SKM-1 treated with dmso at 0.1 percent for 144 hours (cell line): ENCODE measurements at regions not wholly inside any gene's neighbourhood (a gene's known extent, or its start where the extent isn't known, plus 50 kb on each side); places are given as distances from the start of the nearest gene placed in this dataset.

Experiments
- DNase-seq: peaks from one replicate; lab custom pipeline; 2025; ENCODE audit not compliant: unreplicated experiment; lab: John Stamatoyannopoulos, UW

DNA sequence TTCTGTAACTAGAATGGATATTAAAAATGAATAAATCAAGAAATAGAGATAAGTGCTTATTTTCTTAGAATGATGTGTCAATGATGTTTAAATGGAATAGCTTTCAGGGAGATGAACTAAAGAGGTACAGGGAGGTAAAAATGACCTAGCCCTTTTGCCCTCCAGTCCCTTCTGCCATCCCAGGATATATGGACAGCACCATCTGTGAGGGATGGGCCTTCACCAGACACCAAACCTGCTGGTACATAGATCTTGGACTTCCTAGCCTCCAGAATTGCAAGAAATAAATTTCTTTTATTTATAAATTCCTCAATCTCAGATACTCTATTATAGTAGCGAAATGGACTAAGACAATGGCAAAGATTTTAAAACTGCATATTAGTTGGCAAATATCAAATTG is 352.0 kb upstream of the THBS1 start:
- DNase-seq, result no peak

DNA sequence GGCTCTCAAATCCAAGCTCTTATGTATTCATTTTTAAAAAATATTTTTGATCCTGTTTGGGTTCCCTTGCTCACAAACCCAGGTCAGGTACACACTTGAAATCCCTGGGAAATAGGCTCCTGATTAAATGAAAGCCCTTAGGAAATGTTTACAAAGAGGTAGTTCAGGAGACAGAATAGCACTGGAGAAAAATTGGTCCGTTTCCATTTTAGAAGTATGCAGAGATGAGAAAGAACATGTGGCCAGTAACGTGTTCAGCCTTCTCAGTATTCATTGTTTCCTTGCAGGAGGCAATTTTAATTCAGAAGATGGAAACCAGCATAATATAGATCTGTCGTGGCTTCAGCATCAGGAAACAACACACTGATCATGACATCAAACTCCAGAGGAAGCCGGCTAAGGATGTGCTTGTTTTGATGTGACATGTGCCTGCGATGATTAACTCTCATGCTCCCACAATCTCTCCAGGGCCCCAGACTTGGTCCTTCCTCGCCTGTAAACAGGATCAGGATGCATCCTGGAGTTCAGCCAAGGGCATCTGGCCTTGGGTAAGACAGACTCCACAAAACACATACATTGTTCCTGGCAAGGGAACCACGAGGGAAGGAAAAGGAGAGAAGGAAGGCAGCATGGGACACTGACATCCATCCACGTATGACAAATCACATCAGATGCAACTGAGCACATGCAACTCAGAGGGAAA is 350.5 kb upstream of the THBS1 start:
- DNase-seq, result no peak

DNA sequence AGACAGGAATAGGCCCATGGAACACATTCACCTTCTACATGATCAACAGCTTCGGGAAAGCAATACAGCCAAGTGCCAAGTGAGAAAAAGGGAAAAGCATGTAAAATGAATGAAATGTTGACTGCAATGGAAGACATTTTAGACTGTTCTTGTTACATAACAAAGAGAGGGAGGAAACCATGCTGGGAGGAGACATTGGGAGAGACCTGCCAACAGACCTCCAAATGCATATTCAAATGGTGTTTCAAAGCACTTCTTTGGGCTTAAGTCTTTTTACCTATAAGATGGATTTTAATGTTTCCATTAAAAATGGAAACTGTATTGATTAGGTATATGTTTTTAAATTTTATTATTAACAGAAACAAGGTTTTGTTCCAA is 350.0 kb upstream of the THBS1 start:
- no peak for DNase-seq

DNA sequence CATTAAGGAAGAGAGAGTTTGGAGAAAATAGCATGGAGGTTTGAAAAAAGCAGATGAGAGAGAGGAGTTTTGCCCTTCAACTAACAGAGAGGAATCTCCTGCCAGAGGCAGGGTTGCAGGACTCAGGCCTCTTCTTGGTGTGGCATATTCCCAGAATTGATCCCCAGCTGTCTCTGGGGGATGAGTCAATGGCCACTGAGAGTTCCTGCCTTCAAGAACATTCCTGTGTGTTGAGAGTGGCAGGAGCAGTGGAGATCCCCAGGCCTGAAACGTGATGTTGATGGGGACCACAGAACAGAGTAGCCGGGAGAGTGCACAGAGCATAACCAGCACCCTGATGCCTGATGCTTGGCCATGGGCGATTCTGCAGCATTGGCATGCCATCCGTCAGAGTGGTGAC is 348.4 kb upstream of the THBS1 start:
- no peak for DNase-seq

DNA sequence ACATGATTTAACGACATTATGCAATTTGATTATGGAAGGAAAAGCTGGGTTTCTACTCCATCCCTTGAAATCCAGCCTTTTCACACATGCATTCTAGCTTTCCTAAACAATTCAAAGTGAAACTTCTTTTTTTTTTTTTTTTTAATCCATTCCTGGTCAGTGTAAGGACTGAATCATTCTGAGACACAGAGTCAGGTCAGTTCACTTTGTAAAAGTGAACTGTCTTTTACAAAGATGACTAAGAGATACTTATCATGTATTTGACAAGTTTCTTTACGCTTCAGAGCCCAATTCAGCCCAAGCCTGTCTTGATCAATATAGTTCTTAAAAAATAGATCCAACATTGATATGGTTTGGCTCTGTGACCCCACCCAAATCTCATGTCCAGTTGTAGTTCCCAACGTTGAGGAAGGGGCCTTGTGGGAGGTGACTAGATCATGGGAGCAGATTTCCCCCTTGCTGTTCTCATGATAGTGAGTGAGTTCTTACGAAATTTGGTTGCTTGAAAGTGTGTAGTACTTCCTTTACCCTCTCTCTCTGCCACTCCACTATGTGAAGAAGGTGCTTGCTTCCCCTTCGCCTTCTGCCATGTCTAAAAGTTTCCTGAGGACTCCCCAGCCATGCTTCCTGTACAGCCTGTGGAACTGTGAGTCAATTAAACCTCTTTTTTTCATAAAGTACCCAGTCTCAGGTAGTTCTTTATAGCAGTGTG is 345.6 kb upstream of the THBS1 start:
- peak; percentile 63 for DNase-seq

DNA sequence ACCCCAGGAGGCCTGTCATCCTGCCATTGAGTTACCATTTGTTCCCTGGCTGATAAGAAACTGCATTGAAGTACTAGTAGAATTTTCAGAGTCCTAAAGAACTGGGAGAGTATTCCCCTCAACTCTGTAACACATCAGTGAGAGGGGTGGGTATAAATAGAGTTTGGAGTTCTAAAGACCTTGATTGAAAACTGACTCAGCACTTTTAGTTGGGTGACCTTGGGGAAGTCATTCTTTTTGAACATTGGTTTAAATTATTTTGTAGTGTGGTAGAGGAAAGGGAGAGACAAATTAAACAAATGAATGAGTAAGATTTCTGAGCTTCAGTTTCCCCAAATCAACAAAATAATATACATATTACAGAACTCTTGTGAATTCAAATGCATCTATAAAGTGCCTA is 344.5 kb upstream of the THBS1 start:
- no peak for DNase-seq

DNA sequence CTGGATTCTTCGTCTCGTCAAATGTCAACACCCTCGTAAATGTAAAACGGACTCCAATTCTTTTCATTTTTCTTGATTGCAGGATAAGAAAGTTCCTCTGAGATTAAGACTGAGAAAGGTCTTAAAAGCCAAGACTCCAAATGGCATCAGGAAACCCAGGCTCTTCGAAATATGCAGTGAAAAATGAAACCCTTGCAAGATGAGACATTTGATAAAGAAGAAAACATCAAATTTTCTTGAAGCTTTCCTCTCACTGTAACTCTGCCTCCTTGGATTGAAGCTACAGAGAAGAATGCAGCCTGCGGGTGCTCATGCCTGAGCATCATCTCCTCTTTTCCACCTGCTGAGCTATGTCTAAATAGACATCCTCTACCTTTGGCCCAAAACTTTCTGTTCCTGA is 342.4 kb upstream of the THBS1 start:
- DNase-seq, result no peak

DNA sequence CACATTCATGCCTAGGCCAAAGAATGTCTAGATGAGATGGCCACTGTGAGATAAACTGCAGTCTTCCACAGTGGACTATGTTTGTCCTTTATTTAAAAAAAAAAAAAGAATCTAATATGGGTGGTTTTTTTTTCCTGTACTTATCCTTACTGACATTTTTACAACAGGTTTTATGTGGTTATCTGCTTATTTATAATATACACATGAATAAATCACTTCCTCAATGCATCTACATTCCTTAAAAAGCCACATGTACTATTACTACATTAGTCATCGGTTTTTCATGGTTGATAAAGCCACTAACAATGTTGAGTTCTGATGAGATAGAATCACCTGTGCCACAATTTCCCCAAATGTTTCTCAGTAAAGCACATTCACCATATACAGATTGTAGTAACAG is 341.3 kb upstream of the THBS1 start:
- no peak for DNase-seq

DNA sequence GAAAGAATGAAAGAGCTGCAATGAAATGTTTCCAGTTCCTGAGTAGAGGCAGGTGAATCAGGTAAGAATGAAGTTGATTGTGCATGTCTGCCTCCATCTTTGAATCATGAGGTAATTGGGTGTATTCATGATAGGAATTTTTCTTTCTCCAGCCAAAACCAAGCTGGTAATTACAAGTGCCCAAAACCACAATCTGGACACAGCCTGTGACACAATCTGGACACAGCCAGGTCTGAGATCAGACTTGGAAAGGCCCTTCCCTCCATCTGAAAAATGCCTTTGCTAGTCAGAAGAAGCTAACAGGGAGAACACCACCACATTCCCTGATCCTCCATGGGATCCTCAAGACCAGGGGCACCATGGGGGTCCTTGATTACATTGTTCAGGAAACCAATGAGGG is 338.5 kb upstream of the THBS1 start:
- no peak for DNase-seq

DNA sequence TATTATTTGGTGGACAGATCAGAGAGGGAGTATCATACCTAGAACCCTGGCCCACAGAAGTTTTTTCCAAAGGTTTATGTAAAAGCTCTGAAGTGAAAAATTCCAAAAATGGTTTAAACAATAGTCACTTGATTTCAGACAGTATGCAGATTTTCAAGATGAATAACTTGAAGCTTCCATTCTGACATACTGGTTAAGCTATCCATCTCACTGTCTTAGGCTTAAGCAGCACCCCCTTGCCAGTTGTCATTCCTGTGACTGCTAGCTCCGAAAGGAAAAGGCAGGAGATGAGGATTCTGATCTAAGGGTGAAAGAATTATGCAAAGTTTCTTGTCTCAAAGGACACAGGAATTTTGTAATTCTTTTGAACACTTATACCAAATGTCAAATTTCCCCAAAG is 337.5 kb upstream of the THBS1 start:
- no peak for DNase-seq

DNA sequence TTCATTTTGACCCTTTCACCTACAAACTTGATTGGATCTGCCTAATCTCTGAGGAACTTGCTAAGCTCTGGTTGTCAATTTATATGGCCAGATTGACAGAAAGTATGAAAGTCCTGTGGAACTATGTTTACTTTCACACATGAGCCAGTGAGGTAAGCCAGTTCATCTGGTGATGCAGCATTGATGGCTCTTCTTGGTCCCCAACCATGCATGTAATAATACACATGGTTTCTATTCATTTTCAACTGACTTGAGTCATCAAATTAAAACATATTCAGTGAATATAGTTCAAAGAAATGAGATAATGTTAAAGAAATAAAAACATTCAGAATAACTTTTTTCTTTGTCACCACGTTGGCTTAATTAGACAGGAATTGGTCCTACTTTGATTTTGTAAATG is 336.1 kb upstream of the THBS1 start:
- no peak for DNase-seq

DNA sequence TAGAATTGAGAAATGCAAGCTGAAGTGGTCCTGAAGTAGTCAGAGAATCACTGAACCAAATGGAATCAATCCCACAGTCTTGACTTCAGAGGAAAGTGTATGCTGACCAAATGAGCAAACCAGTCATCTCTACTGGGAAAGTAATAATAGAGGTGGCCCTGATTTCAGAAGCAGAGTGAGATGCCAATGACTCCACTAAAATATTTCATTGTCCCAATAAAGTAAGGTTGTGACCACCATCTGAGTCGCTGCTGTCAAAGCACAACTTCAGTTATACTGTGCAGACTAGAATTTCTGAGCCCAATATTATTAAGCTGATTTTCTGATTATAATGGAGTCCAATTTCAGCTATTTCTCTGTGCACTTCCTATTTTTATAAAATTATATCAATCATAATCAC is 334.4 kb upstream of the THBS1 start:
- no peak for DNase-seq

DNA sequence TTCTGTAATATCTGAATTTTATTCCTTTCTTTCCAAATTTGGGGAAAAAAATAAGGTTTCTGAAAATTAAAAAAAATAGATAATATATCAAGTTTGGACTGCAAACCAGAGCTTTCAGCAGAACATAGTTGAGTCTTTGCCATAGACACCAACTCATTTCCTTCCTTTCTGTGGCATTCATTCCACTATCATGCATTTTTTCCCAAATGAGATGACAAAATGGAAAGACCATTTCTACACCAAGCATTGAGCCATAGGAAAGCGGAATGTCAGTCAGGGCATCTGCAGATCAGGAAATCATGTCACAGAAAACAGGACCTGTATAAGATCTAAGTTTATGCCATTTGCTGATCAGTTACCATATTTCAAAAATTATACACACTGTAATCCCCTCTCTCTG is 333.3 kb upstream of the THBS1 start:
- no peak for DNase-seq

DNA sequence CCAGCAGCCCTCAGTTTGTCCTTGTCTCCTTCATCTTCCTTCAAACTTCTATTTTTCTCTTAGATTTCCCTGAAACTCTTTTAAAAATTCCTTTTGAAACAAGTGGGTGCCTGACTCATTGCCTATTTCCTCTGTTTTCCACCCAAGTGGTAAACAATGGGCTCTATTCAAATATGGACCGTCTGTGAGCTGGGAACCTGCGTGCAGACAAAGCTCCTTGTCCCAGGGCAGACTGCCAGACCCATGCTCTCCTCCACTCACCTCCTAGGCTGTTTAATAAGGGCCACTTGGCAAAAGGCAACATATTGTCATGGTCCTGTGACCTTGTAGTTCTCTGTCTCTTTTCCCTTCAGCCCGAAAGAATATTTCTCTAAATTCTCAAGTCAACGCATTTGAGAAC is 332.7 kb upstream of the THBS1 start:
- DNase-seq, result no peak

DNA sequence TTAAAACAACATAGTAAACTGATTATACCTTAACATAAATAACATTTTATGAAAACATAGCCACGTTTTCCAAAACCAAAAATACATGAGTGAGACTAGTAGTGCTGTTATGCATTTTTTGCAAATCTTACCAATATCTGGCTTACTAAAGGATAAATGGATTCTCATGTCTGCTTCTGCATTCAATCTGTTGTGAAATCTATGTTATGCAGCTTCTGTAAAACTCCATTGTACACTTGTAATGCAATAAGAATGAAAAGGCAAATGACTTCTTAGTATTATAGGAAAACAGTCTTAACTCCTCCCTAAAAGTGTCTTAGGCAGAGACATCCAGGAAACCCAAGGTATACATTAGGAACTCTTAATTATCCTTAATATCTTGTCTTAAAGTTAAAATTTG is 330.9 kb upstream of the THBS1 start:
- no peak for DNase-seq

DNA sequence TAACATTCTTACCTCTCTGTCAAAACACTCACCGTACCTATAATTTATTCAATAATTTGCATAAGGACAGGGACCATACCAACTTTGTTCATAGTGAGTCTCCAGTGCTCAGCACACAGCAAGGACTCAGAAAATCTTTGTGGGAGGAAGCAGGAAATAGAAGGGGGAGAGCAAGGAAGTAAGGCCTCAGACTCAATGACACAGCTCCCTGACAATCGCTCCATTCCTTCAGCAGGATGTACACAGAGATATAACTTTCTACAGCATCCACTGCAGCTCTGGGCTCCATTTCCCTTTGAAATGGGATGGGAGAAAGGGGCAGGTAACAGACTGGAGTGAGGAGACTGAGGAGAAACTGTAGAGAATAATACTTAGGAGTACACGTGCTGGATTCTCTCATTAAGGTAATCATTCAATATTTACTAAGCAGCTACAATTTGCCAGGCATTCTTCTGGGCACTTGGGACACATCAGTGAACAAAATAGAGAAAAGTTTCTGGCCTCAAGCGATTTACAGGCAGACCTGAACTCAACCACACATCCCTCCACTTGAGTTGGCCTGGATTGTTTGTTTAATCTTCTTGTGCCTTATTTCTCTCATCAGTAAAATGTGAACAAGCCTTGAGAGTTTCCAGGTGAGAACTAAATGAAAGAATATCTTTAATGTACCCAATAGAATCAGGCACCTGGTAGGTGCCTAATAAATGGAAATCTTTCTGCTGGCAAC is 330.3 kb upstream of the THBS1 start:
- peak; percentile 0 for DNase-seq

DNA sequence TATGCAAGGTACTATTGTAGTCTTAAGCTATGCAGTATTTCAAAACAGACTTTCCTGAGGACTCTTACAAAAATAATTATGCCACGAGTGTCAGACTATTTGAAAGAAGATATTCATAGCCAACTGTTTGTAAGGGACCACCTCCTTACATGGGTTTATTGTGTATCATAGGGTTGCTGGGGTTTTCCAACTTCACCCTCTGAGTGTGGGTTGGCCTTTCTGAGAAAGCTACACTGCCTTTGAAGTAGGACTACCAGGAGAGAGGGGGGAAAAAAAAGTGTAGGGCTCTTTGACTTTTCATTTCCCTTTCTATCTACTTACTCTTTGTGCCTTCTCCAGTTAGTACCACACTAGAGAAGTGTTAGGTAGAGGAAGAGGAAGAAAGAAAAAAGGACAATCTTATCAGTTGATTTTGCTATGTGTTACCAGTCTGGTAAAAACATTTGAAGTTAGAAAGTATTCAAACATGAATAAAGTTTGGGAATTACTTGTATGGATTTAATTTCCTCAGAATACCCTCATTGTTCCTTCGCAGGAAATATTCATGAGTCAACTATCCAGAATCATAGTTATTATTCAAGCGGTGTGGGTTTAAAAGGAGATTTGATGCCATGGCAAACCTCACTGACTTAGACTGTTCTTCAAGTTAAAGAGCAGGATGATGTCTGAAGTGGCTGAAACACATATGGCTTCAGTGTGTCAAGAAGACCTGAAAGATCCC is 329.3 kb upstream of the THBS1 start:
- no peak for DNase-seq

DNA sequence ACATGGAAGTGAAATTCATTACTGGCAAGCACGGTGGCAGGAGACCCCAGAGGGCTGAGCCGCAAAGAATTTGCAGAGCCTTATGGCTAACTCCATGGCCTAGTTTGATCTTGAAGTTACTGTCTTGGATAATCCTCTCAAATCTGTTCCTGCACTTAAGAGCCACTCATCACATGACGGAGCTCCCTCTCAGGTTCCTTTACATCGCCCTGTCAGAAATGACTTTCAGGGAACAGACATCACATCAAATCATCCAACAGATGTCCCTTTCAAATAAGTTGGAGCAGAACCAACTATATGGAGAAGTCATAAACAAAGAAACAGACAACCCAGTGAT is 328.8 kb upstream of the THBS1 start:
- no peak for DNase-seq

DNA sequence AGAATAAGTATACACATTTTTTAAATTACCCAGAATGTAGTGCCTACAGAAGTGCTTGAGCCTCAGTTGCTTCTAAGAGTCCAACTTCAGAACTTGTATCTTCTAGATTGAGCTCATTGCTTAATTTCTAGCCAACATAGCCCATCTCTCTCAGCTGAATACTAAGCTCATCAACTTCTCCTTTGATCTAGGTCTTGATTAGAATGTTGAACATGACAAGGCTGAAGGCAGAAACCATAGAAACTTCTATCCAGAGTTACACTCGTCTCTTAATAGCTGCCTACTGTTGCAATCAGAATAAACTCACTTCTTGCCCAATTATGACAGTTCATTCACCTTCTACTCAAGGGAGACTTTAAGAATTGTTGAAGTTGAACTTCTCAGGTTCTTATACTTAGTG is 327.3 kb upstream of the THBS1 start:
- DNase-seq, result no peak

DNA sequence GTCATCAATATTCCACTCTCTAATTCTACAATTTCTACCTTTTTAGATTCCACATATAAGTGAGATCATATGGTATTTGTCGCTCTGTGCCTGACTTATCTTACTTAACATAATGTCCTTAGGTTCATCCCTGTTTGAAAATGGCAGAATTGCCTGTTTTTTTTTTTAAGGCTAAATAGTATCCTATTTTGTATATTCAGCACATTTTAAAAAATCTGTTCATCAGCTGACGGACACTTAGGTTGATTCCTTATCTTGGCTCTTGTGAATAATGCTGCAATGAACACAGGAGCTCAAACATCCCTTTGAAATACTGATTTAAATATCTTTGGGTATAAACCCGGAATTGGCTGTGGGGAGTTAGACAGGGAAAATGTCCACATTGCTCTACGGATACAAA is 326.7 kb upstream of the THBS1 start:
- DNase-seq, result no peak

DNA sequence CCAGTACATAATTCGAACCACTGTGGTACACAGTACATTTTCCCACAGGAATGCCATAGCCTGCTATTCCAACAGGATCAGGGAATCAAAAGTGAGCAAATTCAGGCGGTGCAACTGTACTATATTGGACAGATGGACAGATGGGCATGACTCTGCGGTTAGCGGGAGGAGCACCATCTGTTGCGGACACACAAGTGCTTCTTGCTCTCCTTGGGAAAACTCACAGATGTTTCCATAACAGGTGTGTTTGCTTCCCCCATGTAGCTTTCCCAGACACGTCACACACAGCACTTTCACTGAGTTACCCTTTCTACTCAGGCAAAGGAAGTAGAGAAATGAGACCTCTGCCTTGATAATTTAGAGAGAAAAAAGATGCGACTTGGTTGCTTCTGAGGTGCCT is 325.1 kb upstream of the THBS1 start:
- DNase-seq, result no peak

DNA sequence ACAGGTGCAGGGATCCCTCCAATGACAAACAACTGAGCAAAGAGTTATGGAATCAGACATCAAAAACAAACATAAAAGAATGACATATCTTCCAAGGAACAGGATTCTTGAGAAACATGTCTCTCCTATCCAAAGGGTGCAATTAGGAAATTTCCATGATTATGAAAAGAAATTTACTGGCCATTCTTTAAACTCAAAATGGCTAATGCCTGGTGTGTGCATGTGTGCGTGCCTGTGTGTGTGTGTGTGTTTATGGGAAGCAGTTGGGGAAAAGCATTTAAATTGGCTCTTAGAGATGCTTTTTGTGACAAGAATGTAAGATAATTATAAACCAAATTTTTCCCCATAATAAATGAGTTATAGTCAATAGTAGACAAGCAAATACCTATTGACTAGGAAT is 320.5 kb upstream of the THBS1 start:
- no peak for DNase-seq
